HepG2 (cell line): ENCODE measurements at regions not wholly inside any gene's neighbourhood (a gene's known extent, or its start where the extent isn't known, plus 50 kb on each side); places are given as distances from the start of the nearest gene placed in this dataset.

Experiments used
- ATAC-seq: fragments of 200-7000 bp; cut with Tn5 transposase; 3 replicates; pipeline ENCODE4 v1.9.1; 2020; ENCODE audit warnings: mild to moderate bottlenecking, moderate library complexity
- BruUV-seq: library from RNA; stranded (reverse); fragments of 400-500 nt; replicated peaks from 2 replicates; lab custom pipeline; 2021; lab: Mats Ljungman, UMichigan
- CTCF ChIA-PET: fragments of 300-600 bp; formaldehyde crosslinking; extraction: SDS; loops from one replicate; lab custom pipeline; 2021; ENCODE audit warnings: low total read pairs, inconsistent platforms, low intra/inter-chr PET ratio; lab: Yijun Ruan, JAX
- POLR2A ChIA-PET: fragments of 350-600 bp; sonication (Branson Sonifier 250); formaldehyde crosslinking; loops from one replicate; lab custom pipeline; 2020; ENCODE audit warnings: antibody characterized with exemption, inconsistent platforms; lab: Yijun Ruan, JAX
- DNase-seq: peaks from one replicate; pipeline ENCODE4 v3.0.0-alpha.2; 2015; ENCODE audit warnings: low spot score
- FAIRE-seq: peaks from 3 replicates; lab custom pipeline; 2011; peaks lifted over from hg19 to GRCh38; lab: Jason Lieb, UNC
- H2AFZ ChIP-seq: one replicate; pipeline ENCODE4 v1.6.1; 2011; ENCODE audit warnings: low read length, inconsistent platforms
- H3K27ac ChIP-seq: fragments of 300-600 bp; 3 replicates; pipeline ENCODE4 v1.8.0; 2011; ENCODE audit warnings: mixed run types, mild to moderate bottlenecking, mixed read lengths, low read length, inconsistent platforms; ENCODE audit not compliant: insufficient read depth; ENCODE audit errors: extremely low read length
- H3K27me3 ChIP-seq, 2 experiments: fragments of 200-600 bp in 1 of 2; 2 replicates in 1 of 2; 3 replicates in 1 of 2; pipeline versions ENCODE4 v1.6.0 to v1.8.0; 2011; ENCODE audit warnings: low read length in 2 of 2, mild to moderate bottlenecking in 2 of 2, moderate library complexity in 2 of 2, inconsistent platforms in 1 of 2; ENCODE audit not compliant: insufficient read depth in 2 of 2, control insufficient read depth in 1 of 2
- H3K36me3 ChIP-seq, 2 experiments: fragments of 200-600 bp in 1 of 2; replicated peaks in 1 of 2; 2 replicates in 1 of 2; 3 replicates in 1 of 2; pipeline versions ENCODE4 v1.5.1 to v1.8.0; 2011; ENCODE audit warnings: low read length in 2 of 2, inconsistent platforms in 1 of 2; ENCODE audit not compliant: insufficient read depth in 2 of 2, control insufficient read depth in 1 of 2
- H3K4me1 ChIP-seq: 2 replicates; pipeline ENCODE4 v1.5.1; 2012; ENCODE audit warnings: low read length, inconsistent platforms; ENCODE audit not compliant: insufficient read depth
- H3K4me2 ChIP-seq: 2 replicates; pipeline ENCODE4 v1.6.0; 2011; ENCODE audit warnings: low read depth, low read length, inconsistent platforms
- H3K4me3 ChIP-seq, 3 experiments: fragments of 200-600 bp in 1 of 3; sonication (generic), shearing (Covaris generic) in 1 of 3; replicated peaks in 1 of 3; 2 replicates each; pipeline ENCODE4 v1.5.1; 2011 to 2016; ENCODE audit warnings: low read length in 3 of 3, inconsistent platforms in 2 of 3, low read depth in 2 of 3, mild to moderate bottlenecking in 2 of 3, control low read depth in 1 of 3, mixed read lengths in 1 of 3; ENCODE audit not compliant: insufficient read depth in 1 of 3
- H3K79me2 ChIP-seq: one replicate; pipeline ENCODE4 v1.6.1; 2011; ENCODE audit warnings: low read length, inconsistent platforms; ENCODE audit not compliant: insufficient read depth
- H3K9ac ChIP-seq: 2 replicates; pipeline ENCODE4 v1.6.0; 2011; ENCODE audit warnings: mild to moderate bottlenecking, low read depth, low read length, inconsistent platforms; ENCODE audit not compliant: insufficient read depth
- H3K9me3 ChIP-seq: 2 replicates; pipeline ENCODE4 v1.5.1; 2012; ENCODE audit warnings: mild to moderate bottlenecking, low read length
- H4K20me1 ChIP-seq: 2 replicates; pipeline ENCODE4 v1.6.0; 2011; ENCODE audit warnings: inconsistent platforms, mild to moderate bottlenecking, low read length, moderate library complexity; ENCODE audit not compliant: insufficient read depth
- BRF2 ChIP-seq: sonication (generic); formaldehyde crosslinking; IDR thresholded peaks from 2 replicates; pipeline ENCODE4 v1.8.1; 2022; ENCODE audit warnings: mild to moderate bottlenecking, missing genetic modification reagents
- EZH2 ChIP-seq: conservative IDR thresholded peaks from 2 replicates; pipeline ENCODE4 v1.6.1; 2012; ENCODE audit warnings: mild to moderate bottlenecking, low read depth, low read length, moderate library complexity
- KDM2A ChIP-seq: sonication (generic); formaldehyde crosslinking; IDR thresholded peaks from 2 replicates; pipeline ENCODE4 v1.4.0; 2020; ENCODE audit warnings: low read depth, missing genetic modification reagents, borderline replicate concordance
- NFKB2 ChIP-seq: sonication (generic); formaldehyde crosslinking; IDR thresholded peaks from 2 replicates; pipeline ENCODE4 v1.4.0; 2020; ENCODE audit warnings: missing genetic modification reagents, borderline replicate concordance
- NFYC ChIP-seq: IDR thresholded peaks from 2 replicates; pipeline ENCODE4 v1.6.1; 2016; ENCODE audit warnings: missing genetic modification reagents, missing compliant biosample characterization
- PBX3 ChIP-seq: sonication (generic); formaldehyde crosslinking; IDR thresholded peaks from 2 replicates; pipeline ENCODE4 v1.8.1; 2023; ENCODE audit warnings: missing genetic modification reagents, inconsistent platforms, borderline replicate concordance
- RFX3 ChIP-seq: IDR thresholded peaks from 2 replicates; pipeline ENCODE4 v1.6.1; 2016; ENCODE audit warnings: missing biosample characterization, missing genetic modification reagents
- STAG1 ChIP-seq: sonication (generic); formaldehyde crosslinking; IDR thresholded peaks from 2 replicates; pipeline ENCODE4 v1.4.0; 2020; ENCODE audit warnings: missing genetic modification reagents
- TBL1XR1 ChIP-seq: fragments of 150-350 bp; IDR thresholded peaks from 2 replicates; pipeline ENCODE4 v1.6.1; 2014; ENCODE audit warnings: borderline replicate concordance, low read length; ENCODE audit not compliant: partially characterized antibody
- ZFP62 ChIP-seq: sonication (generic); formaldehyde crosslinking; IDR thresholded peaks from 2 replicates; pipeline ENCODE4 v1.4.0; 2020; ENCODE audit warnings: missing genetic modification reagents
- ZNF326 ChIP-seq: sonication (generic); formaldehyde crosslinking; IDR thresholded peaks from 2 replicates; pipeline ENCODE4 v1.4.0; 2020; ENCODE audit warnings: missing genetic modification reagents, borderline replicate concordance
- ZNF329 ChIP-seq: sonication (generic); formaldehyde crosslinking; IDR thresholded peaks from 2 replicates; pipeline ENCODE4 v1.9.0; 2021; ENCODE audit warnings: low read depth, mild to moderate bottlenecking, missing genetic modification reagents
- ZNF343 ChIP-seq: sonication (generic); formaldehyde crosslinking; IDR thresholded peaks from 2 replicates; pipeline ENCODE4 v1.4.0; 2020; ENCODE audit warnings: mild to moderate bottlenecking, missing genetic modification reagents
- ZNF639 ChIP-seq: conservative IDR thresholded peaks from 2 replicates; pipeline ENCODE4 v1.6.1; 2018; ENCODE audit warnings: missing genetic modification reagents
- ZNF749 ChIP-seq: sonication (generic); formaldehyde crosslinking; IDR thresholded peaks from 2 replicates; pipeline ENCODE4 v1.8.0; 2022; ENCODE audit warnings: mild to moderate bottlenecking, missing genetic modification reagents, moderate library complexity, borderline replicate concordance
- WGBS: methylation state at CpG from one replicate; pipeline ENCODE4 v1.1.6; 2017; ENCODE audit warnings: low lambda C conversion rate; 5-methylcytosine and 5-hydroxymethylcytosine counted together
- in situ Hi-C: cut with HindIII; loops from 2 replicates; pipeline ENCODE4 v1.10.0; 2017; ENCODE audit warnings: low pct_unique_long_range_greater_than_20kb; ENCODE audit not compliant: extremely low pct_ligation_motif_present
- intact Hi-C: fragments of 100-400 bp; cut with micrococcal nuclease; formaldehyde crosslinking; loops from one replicate; pipeline ENCODE4 v1.10.0; 2022; ENCODE audit not compliant: unreplicated experiment
- TF ChIP-seq, protein P1 (sequence below): IDR thresholded peaks from 2 replicates; pipeline ENCODE4 v1.6.1; 2016; ENCODE audit warnings: low read depth, missing genetic modification reagents, missing compliant biosample characterization

- FAIRE-seq (no peak), ATAC-seq (no peak), DNase-seq (no peak)
- ChIA-PET POLR2A (no interaction called here), CTCF (no interaction called here)
- BruUV-seq, result no TSS peak
- Histone ChIP-seq H3K9me3 (no peaks in the 10 kb centered on the region), H3K4me1 (no peaks in the 10 kb centered on the region), H3K36me3 (no peaks in the 10 kb centered on the region), H3K4me2 (no peak overlapping the region), H3K27me3 (no peaks in the 10 kb centered on the region), H3K79me2 (no peaks in the 10 kb centered on the region), H4K20me1 (no peaks in the 10 kb centered on the region), H3K4me3 (no peak overlapping the region), H3K9ac (no peak overlapping the region), H3K27ac (no peak overlapping the region), H2AFZ (no peak overlapping the region)
- TF ChIP-seq ZNF639 (CRISPR knock-in tag), result no peak
- no peak for TF ChIP-seq ZNF343 (CRISPR knock-in tag)
- no peak for TF ChIP-seq PBX3 (CRISPR knock-in tag)
- no peak for TF ChIP-seq NFKB2 (CRISPR knock-in tag)
- no peak for TF ChIP-seq RFX3 (CRISPR knock-in tag)
- TF ChIP-seq ZNF326 (CRISPR knock-in tag), result no peak
- TF ChIP-seq, protein P1, sequence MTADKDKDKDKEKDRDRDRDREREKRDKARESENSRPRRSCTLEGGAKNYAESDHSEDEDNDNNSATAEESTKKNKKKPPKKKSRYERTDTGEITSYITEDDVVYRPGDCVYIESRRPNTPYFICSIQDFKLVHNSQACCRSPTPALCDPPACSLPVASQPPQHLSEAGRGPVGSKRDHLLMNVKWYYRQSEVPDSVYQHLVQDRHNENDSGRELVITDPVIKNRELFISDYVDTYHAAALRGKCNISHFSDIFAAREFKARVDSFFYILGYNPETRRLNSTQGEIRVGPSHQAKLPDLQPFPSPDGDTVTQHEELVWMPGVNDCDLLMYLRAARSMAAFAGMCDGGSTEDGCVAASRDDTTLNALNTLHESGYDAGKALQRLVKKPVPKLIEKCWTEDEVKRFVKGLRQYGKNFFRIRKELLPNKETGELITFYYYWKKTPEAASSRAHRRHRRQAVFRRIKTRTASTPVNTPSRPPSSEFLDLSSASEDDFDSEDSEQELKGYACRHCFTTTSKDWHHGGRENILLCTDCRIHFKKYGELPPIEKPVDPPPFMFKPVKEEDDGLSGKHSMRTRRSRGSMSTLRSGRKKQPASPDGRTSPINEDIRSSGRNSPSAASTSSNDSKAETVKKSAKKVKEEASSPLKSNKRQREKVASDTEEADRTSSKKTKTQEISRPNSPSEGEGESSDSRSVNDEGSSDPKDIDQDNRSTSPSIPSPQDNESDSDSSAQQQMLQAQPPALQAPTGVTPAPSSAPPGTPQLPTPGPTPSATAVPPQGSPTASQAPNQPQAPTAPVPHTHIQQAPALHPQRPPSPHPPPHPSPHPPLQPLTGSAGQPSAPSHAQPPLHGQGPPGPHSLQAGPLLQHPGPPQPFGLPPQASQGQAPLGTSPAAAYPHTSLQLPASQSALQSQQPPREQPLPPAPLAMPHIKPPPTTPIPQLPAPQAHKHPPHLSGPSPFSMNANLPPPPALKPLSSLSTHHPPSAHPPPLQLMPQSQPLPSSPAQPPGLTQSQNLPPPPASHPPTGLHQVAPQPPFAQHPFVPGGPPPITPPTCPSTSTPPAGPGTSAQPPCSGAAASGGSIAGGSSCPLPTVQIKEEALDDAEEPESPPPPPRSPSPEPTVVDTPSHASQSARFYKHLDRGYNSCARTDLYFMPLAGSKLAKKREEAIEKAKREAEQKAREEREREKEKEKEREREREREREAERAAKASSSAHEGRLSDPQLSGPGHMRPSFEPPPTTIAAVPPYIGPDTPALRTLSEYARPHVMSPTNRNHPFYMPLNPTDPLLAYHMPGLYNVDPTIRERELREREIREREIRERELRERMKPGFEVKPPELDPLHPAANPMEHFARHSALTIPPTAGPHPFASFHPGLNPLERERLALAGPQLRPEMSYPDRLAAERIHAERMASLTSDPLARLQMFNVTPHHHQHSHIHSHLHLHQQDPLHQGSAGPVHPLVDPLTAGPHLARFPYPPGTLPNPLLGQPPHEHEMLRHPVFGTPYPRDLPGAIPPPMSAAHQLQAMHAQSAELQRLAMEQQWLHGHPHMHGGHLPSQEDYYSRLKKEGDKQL (CRISPR knock-in tag), result no peak
- no peak for TF ChIP-seq STAG1 (CRISPR knock-in tag)
- no peak for TF ChIP-seq EZH2
- no peak for TF ChIP-seq ZNF329 (CRISPR knock-in tag)
- TF ChIP-seq TBL1XR1, result no peak
- TF ChIP-seq ZFP62, result no peak
- no peak for TF ChIP-seq ZNF749 (CRISPR knock-in tag)
- TF ChIP-seq NFYC (CRISPR knock-in tag), result no peak
- no peak for TF ChIP-seq KDM2A (CRISPR knock-in tag)
- TF ChIP-seq BRF2, result no peak
- in situ Hi-C loops (no loop called here), intact Hi-C loops (no loop called here)
- WGBS, result 6% methylated on average over 3 of the region's 3 CpGs
Measured at GRCh38 chr13:76048675-76049375, 412.7 kb downstream of the LMO7 start.
